IMR-90 (cell line): ENCODE measurements at regions not wholly inside any gene's neighbourhood (a gene's known extent, or its start where the extent isn't known, plus 50 kb on each side); places are given as distances from the start of the nearest gene placed in this dataset.

Experiments used
- BHLHE40 ChIP-seq: fragments of 150-350 bp; IDR thresholded peaks from 2 replicates; pipeline ENCODE4 v1.6.1; 2016; ENCODE audit warnings: mild to moderate bottlenecking, low read depth, low read length
- CTCF ChIP-seq: conservative IDR thresholded peaks from 2 replicates; pipeline ENCODE4 v1.5.1; 2012; ENCODE audit warnings: mild to moderate bottlenecking, low read depth, low read length, improper control_type of control experiment
- MAFK ChIP-seq: IDR thresholded peaks from 2 replicates; pipeline ENCODE4 v1.6.1; 2012; ENCODE audit warnings: low read depth, low read length, improper control_type of control experiment
- MXI1 ChIP-seq: IDR thresholded peaks from 2 replicates; pipeline ENCODE4 v1.6.1; 2012; ENCODE audit warnings: low read depth, mild to moderate bottlenecking, low read length, moderate library complexity, borderline replicate concordance
- NFE2L2 ChIP-seq: fragments of 150-350 bp; IDR thresholded peaks from 2 replicates; pipeline ENCODE4 v1.6.1; 2016; ENCODE audit warnings: low read depth, mild to moderate bottlenecking, low read length
- POLR2A ChIP-seq: IDR thresholded peaks from 2 replicates; pipeline ENCODE4 v1.6.1; 2012; ENCODE audit warnings: mild to moderate bottlenecking, low read depth, low read length
- RAD21 ChIP-seq: IDR thresholded peaks from 2 replicates; pipeline ENCODE4 v1.6.1; 2012; ENCODE audit warnings: low read length, improper control_type of control experiment
- RFX5 ChIP-seq: IDR thresholded peaks from 2 replicates; pipeline ENCODE4 v1.8.0; 2012; ENCODE audit warnings: low read depth, mild to moderate bottlenecking, low read length, moderate library complexity
- SMC3 ChIP-seq: fragments of 150-350 bp; IDR thresholded peaks from 2 replicates; pipeline ENCODE4 v1.6.1; 2016; ENCODE audit warnings: low read depth, mild to moderate bottlenecking, antibody characterized with exemption, low read length, moderate library complexity
- USF2 ChIP-seq: fragments of 150-350 bp; IDR thresholded peaks from 2 replicates; pipeline ENCODE4 v1.6.1; 2017; ENCODE audit warnings: mild to moderate bottlenecking, antibody characterized with exemption, low read length, low read depth
- TF ChIP-seq, protein P1 (sequence below): fragments of 150-350 bp; IDR thresholded peaks from 2 replicates; pipeline ENCODE4 v1.6.1; 2016; ENCODE audit warnings: low read depth, mild to moderate bottlenecking, low read length, moderate library complexity, borderline replicate concordance

GRCh38 chr3:21927261-21927660, 176.3 kb upstream of the ZNF385D start:
- TF ChIP-seq CTCF: no peak
- no peak for TF ChIP-seq MAFK
- no peak for TF ChIP-seq SMC3
- no peak for TF ChIP-seq POLR2A
- TF ChIP-seq USF2: no peak
- TF ChIP-seq BHLHE40: no peak
- TF ChIP-seq MXI1: no peak
- TF ChIP-seq, protein P1, sequence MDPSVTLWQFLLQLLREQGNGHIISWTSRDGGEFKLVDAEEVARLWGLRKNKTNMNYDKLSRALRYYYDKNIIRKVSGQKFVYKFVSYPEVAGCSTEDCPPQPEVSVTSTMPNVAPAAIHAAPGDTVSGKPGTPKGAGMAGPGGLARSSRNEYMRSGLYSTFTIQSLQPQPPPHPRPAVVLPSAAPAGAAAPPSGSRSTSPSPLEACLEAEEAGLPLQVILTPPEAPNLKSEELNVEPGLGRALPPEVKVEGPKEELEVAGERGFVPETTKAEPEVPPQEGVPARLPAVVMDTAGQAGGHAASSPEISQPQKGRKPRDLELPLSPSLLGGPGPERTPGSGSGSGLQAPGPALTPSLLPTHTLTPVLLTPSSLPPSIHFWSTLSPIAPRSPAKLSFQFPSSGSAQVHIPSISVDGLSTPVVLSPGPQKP: no peak
- TF ChIP-seq RFX5: no peak
- no peak for TF ChIP-seq RAD21
- no peak for TF ChIP-seq NFE2L2
